ENCODE measurements at regions not wholly inside any gene's neighbourhood (a gene's known extent, or its start where the extent isn't known, plus 50 kb on each side); places are given as distances from the start of the nearest gene placed in this dataset.

DNA sequence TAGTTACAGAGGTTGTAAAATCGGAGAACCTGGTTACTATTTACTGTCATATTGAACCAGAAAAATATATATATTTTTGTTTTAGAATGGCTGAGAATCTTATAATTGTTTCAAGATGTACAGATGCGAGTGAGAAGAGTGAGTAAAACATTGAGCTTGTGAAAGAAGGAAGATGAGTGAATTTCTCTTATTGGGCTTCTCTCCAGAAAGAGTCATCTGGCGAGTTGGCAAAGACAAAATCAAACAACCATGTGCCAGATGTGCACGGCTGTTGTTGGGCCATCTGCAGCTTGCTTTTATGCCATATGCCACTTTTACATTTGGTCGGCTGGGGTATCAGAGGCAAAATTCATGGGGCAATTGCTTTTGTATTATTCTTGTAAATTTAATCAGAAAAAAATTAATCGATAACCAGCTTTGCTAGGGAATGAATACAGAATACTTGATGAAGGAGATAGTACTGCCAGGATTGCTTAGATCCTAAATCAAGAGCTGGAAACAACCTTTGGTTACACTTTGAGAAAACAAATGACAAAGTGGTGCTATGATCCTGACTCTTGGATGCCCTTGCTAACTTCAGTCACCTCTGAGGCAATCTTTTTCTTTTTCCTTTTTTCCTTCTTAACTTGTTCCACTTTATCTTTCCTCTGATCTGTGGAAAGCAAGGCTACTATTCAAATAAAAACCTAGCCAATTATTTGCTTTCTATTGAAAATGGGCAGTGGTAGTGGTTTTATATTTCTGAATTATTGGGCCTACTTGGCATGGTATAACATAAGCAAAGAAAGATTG is 97.1 kb upstream of the GRIK2 start:
- DNase-seq (ENCODE audit: low spot score): no peak

DNA sequence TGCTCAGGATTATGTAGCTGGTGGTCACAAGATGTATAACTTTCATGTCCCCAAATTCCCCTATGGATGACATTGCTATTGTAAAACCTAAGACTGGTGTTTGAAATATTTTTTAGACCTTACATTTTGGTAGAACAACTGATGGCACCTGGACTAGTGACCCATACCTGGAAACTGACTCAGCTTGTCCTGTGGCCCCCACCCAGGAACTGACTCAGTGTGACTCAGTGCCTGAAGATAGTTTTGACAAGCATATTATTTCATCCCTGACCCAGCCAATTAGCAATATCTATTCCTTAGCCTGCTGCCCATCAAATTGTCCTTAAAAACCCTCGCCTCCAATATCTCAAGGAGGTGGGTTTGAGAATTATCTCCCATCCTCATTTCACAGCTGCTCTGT is 90.9 kb upstream of the GRIK2 start:
- no peak for DNase-seq (ENCODE audit: low spot score)

DNA sequence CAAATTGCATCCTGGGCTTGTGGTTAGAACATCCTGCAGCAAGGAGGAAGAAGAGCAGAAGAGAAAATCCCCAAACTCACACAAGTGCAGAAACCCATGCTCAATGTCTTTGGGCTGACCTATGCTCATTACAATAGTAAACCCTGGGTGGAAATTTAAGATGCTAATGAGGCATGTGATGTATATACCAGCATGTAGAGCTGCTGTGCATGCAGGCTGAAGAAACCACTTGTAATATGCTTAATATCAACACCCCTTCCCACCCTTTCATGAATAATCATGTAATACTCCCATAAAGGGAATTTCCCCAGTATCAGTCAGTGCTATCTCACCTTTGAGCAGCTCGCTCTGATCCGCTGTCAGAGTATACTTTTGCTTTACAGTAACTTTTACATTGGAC is 90.0 kb upstream of the GRIK2 start:
- no peak for DNase-seq (ENCODE audit: low spot score)

DNA sequence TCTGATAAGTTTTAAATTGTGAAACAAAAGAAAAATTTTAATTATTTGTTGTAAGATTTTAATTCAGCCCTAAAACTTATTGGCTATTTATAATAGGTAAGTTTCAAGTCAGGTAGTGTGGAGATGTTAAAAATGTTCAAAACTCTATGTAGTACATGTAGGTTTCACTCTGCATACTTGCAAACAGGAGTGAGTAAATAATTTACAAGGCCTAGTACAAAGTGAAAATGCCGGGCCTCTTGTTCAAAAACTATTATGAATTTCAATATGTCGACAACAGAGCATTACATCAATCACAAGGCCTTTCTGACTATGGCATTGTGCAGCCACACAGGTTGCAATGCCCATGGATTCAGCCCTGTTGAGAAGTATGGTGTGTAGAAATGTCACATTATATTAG is 80.9 kb upstream of the GRIK2 start:
- no peak for DNase-seq (ENCODE audit: low spot score)

DNA sequence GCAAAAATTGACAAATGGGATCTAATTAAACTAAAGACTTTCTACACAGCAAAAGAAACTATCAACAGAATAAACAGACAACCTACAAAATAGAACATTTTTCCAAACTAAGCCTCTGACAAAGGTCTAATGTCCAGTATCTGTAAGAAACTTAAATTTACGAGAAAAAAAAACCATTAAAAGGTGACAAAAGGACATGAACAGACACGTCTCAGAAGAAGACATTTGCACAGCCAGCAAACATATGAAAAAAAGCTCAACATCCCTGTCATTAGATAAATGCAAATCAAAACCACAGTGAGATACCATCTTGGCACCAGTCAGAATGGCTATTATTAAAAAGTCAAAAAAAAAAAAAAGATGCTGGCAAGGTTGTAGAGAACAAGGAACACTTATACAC is 70.6 kb upstream of the GRIK2 start:
- DNase-seq (ENCODE audit: low spot score): no peak

DNA sequence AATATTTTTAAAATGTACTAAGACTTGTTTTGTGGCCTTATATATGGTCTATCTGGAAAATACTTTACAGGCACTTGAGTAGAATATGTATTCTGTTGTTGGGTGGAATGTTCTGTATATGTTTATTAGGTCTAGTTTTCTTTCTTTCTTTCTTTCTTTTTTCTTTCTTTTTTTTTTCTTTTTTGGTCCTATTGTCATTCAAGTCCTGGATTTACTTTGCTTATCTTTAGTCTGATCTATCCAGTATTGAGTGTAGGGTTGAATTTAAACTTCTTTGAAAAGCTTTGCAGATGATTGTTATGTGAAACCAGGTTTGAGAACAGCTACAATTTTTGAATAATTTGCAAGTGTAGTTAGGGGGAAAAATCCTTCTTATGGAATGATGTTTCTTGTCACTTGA is 67.1 kb upstream of the GRIK2 start:
- DNase-seq (ENCODE audit: low spot score): no peak

DNA sequence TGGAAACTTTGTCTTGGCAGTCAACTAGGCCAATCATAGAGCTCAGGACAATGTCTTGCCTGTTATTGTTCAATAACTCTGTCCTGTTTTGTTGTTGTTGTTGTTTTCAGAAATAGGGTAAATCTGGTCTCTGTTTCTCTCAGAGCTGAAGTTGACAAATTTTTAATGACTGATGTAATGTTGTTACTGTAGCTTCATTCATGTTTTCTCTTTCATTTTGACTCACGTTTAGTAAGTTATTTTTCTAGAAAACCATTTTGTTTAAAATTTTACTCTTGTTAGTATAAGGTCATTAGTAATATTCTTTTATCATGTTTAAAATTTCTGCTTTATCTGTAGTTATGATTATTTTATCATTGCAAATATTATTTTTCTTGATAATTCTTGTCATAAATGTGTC is 51.6 kb upstream of the GRIK2 start:
- no peak for DNase-seq (ENCODE audit: low spot score)

Data from activated CD4-positive, alpha-beta T cell treated with anti-CD3 and anti-CD28 coated beads, Interleukin-2, Interleukin-4, amounts not matched to agents 100 ng/mL and 50 ng/mL, durations not matched to agents 16 hours and 8 hours (primary cell).